GM21576 (cell line): ENCODE measurements at regions not wholly inside any gene's neighbourhood (a gene's known extent, or its start where the extent isn't known, plus 50 kb on each side); places are given as distances from the start of the nearest gene placed in this dataset.

ENCODE experiments used
- ATAC-seq: cut with Tn5 transposase; IDR thresholded peaks from one replicate; pipeline ENCODE4 v1.9.1; 2021; ENCODE audit warnings: mild to moderate bottlenecking, moderate library complexity; ENCODE audit not compliant: unreplicated experiment

DNA sequence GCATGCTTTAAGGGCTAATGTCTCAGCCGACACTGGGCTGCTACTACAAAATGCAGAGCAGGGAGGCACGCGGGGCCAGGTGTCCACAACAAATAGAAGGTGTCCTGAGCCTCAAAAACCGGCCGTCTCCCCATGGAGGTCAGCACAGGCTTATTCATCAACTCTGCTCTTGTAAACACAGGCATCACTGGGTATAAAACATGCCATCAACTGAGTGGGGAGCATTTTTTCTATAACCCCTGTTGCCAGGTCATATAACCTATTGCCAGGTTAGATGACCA is 271.6 kb downstream of the AUH start:
- ATAC-seq, result no peak

DNA sequence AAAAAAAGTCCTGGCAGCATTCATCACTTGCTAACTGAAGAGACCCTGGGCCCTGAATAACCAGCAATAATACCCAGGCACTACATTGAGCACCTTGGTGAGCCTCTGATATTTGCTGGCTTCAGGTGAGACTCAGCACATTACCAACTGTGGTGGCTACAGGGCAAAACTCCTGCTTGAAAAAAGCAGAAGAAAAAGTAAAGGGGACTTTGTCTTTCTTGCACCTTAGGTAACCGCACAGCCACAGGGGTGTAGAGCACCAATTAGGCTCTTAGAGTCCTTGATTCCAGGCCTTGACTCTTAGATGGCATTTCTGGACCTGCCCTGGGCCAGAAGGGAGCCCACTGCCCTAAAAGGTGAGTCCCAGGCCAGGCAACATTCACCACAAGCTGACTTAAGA is 269.5 kb downstream of the AUH start:
- ATAC-seq, result no peak

DNA sequence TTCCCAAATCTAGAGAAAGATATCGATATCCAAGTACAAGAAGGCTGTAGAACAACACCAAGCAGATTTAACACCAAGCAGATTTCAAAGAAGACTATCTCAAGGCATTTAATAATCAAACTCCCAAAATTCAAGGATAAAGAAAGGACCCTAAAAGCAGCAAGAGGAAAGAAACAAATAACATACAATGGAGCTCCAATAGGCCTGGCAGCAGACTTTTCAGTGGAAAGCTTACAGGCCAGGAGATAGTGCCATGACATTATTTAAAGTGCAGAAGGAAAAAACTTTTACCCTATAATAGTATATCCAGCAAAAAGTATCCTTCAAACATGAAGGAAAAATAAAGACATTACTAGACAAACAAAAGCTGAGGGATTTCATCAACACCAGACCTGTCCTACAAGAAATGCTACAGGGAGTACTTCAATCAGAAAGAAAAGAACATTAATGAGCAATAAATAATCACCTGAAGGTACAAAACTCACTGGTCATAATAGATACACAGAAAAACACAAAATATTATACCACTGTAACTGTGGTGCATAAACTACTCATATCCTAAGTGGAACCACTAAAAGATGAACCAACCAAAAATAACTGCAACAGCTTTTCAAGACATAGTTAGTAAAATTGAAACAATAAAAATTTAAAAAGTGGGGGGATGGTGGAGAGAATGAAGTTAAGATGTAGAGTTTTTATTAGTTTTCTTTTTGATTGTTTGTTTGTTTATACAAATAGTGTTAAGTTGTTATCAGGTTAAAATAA is 267.2 kb downstream of the AUH start:
- ATAC-seq, result no peak

DNA sequence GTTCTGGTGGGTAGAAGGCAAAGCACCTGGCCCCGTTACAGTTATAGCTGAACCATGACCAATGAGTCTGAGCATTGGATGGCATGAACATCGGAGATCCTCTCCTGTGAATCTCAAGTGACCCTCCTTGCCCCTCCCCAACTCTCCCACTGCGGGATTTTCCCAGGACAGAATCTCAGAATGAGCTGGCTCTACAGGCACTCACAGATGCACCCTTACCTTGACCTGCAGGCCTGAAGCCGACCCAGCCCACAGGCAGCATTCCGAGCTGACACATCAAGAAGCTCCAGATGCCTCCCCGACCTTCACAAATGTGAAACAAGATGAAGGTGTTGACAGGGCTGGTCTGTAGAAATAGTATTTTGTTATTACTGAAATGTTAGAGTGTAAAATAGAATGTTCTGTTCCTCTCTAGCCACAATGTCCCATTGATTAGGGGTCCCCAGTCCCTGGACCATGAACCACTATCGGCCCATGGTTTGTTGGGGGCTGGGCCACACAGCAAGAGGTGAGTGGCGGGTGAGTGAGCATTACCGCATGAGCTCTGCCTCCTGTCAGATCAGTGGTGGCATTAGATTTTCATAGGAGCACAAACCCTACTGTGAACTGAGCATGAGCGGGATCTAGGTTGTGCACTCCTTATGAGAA is 263.4 kb downstream of the AUH start:
- no peak for ATAC-seq

DNA sequence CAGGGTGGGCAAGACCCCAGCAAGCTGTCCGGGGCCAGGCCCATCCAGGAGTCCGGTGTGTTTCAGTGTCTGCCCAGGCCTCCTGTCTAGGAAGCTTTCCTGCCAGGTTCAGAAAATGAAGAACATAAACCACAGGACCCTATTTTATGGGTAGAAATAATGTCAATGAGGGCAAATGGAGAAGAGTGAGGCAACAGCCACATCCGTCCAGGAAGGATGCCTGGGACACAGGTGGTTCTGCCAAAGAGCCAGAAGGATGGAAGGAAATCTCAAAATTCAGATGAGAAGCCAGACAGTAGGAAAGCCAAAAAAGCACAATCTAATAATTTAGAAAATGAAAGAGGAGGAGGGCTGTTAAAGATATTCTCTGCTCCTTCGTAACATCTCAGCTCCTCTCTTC is 262.3 kb downstream of the AUH start:
- ATAC-seq, result no peak

DNA sequence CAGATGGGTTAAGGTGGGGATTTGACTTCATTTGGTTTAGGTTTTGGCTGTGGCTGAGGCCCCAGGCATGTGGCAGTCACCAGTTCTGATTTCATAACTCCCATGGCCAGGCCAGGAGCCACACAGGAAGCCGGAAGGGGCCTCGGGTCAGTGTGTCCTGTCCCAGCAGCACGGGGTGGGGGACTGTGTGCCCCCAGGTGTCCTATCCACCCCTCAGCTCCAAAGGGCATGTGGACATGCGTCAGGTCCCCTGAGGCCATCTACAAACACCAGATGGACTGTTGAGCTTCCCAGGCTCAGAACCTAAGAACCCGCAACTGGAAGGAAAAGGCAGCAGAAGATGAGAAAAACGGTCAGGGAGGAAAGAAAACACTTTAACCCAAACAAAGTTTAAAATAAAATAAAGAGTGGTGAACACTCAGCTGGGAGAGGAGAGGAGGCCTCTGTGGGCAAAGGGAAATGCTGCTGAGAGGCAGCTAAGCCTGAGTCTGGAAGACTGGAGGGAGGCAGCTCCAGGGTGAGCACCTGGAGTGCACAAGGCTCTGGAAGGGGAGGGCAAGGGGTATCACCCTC is 260.8 kb downstream of the AUH start:
- no peak for ATAC-seq

DNA sequence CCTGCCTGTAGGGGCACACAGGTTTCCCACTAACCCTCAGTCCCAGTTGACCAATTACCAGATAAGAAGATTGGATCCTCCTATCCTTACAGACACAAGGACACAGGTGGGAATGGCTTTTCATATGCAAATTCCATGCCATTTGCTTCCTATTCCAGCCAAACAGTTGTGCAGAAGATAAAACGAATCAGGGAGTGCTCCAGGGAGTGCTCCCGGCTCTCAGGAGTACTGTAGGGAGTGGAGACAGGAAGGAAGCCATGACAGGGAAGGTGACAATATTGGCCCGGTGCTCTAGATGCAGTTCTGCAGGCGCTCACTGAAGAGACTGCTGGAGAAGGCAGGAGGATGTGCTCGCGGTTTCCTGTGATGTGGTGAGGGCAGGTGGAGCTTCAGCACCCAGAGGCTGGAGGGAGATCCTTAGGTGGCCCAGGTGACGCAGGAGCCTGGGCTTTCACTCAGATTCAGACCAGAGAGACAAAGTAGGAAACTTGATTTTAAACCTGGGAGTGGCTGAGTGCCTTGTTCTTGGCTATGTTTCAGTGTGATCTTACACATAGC is 260.0 kb downstream of the AUH start:
- no peak for ATAC-seq

DNA sequence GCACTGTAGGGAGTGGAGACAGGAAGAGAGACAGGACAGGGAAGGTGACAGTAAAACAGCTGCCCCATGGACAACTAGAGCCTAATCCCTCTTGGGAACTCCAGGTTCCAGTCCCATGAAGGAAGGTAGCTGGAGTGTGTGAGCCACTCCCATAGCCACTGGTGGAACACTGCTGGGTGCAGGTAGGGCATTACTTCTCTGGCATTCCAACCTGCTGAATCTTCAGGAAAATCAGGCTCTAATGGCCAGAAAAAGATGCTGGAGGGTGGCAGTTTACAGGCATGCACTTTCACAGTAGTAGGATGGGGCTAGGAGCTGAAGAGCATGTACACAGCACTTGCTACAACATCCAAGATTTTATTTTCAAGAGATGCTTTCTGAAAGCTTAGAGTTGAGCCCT is 259.4 kb downstream of the AUH start:
- ATAC-seq, result no peak

DNA sequence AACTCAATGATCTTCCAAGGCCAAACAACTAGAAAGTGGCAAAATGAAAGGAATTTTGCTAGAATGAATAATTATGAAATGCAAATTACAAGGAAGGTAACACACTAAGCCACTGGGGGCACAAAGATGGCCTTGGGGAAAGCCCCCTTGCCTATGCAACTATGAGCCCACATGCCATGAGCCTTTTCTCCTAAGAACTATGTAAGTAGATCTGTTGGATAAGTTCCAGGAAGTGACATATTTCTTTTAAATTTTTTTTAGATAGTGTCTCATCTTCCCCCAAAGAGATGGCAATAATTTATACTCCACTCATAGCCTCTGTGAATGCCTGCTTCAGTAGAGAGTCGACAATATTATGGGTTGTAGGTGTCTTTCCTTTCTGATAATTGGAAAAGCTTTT is 257.8 kb downstream of the AUH start:
- ATAC-seq, result no peak

DNA sequence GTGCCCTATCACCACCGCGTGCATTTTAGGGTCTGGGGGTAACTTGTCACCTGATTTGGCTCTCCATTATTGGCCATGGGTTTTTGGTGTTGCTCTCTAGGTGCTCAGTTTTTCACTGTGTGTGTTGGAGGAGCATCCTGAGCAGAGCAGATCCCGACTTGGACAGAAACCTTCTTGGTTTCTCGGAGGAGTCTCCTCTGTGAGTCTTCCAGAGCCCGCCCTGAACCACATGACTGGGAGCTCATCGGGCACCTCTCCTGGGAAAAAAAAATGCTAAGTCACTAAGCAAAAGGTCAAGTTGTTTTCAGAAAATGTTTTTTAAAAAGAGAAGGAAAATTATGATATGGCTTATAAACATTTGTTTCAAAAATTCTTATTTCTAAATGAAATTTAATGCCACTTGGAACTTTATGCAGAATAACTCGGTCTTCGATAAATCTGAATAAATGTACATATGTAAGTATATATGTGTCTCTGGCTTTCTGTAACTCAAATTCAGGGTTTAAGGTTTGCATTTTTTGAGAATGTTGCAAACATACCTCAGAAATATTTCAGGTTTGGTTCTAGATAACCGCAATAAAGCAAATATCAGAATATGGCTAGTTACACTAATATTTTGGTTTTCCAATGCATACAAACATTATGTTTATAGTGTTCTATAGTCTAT is 255.2 kb downstream of the AUH start:
- ATAC-seq, result no peak

DNA sequence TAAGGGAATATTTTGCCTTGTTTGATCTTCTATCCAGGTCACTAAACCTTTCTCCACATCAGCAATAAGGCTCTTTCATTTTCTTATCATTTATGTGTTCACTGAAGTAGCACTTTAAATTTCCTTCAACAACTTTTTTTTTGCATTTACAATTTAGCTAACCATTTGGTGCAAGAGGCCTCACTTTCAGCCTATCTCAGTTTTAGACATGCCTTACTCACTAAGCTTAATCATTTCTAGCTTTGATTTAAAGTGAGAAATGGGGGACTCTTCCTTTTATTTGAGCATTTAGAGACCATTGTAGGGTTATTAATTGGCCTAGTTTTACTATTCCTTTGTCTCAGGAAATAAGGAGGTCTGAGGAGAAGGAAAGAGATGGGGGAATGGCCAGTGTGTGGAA is 250.5 kb downstream of the AUH start:
- ATAC-seq, result no peak

DNA sequence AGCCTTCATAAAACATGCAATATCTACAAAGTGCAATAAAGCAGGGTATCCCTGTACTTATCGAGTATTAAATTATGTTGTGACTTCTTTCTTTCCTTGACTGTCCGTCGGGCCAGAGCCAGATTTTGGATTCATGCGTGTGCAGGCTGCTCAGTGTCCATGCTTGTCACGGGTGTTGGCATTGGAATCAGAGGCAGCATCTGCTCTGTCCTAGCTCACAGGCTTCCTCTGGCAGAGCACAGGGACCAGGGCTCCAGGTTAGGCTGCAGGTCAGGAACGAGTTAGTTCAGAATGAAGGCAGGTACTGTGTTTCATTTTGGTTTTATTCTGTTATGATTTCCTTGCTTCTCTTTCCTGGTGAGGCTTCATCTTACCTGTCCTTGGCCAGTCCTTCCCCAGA is 249.8 kb downstream of the AUH start:
- ATAC-seq, result no peak

DNA sequence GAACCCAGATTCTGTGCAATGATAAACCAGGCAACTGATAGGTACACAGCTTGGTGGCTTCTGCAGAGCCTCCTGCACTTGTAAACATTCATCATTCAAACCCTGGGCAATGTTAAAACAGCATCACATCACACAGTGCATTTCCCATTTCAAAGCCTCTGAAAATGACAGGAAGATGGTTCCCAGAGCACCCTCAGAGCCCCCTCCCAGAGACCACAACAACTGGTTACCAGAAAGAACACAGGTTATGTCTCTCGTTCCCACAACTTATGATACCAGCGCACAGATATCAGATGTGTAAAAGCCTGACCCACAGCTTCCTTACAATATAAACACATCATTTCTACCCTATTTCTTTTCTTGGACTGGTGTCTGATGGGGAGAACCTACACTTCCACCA is 248.7 kb downstream of the AUH start:
- no peak for ATAC-seq

DNA sequence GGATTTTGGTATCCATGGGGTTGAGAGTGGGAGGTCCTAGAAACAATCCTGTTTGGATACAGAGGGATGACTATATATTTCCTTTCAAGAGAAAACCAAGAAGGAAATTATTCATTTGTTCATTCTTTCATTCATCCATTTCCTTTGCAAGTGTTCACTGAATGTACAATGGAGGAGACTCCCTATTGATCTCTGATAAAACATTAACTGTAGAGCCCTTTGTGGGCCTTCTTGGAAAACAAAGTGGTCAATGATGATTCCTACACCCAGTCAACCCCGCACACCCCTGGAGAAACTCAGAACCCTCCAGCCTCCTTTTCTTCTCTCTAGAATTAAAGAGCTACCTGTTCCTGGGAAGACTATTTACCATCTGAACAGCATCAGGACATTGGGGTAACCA is 247.3 kb downstream of the AUH start:
- no peak for ATAC-seq

DNA sequence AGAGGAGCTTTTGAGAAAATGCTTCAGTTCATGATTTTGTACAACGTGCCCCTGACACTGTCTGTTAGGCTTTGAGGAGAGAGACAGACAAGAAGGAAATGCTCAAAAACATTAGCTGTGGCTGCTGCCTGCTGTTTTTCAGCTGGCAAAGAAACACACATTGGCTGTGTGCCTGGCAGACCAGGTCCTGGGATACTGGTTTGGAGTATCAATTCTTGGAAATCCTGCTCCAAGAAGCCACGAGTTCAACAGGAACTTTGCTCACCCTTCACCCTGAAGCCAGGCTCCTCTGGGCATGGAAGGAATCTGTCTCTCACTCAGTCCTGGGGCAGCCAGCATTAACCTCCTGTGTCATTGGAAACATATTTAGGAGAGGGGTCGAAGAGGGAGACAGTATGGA is 245.5 kb downstream of the AUH start:
- ATAC-seq, result no peak

DNA sequence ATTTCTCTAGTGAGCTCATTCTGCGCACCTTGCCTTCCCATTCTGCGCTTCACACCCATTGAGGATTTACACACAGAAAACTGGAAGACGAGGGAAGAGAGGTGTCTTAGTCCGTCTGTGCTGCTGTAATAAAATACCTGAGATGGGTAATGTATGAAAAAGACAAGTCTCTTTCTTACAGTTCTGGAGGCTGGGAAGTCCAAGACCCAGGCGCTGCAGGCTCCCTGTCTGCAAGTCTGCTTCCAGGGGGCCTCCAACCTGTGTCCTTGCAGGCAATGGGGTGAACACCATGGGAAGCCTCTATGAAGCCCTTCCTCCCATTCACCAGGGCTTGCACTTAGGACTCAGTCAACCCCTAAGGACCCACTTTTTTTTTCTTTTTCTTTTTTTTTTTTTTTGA is 245.0 kb downstream of the AUH start:
- ATAC-seq, result no peak

DNA sequence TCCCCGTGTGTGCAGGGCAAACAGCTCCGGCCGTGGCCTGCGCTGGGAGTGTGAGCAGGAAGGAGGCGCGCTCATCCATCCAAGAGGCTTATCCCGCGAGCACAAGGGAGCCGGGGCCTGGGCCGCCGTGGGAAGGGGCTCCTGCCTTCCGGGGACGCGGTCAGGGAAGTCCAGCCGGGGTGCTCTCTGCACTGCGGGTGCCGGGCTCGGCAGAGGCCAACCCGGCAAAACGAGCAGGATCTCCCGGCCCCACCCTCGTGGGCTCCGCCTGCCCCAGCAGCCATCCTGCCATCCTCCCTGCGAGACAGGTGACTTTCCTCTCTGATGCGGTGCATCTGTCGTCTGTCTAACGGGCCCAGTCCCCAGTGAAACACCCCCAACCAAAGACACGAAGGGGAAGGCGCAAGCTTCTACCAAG is 244.2 kb downstream of the AUH start:
- ATAC-seq, result no peak

DNA sequence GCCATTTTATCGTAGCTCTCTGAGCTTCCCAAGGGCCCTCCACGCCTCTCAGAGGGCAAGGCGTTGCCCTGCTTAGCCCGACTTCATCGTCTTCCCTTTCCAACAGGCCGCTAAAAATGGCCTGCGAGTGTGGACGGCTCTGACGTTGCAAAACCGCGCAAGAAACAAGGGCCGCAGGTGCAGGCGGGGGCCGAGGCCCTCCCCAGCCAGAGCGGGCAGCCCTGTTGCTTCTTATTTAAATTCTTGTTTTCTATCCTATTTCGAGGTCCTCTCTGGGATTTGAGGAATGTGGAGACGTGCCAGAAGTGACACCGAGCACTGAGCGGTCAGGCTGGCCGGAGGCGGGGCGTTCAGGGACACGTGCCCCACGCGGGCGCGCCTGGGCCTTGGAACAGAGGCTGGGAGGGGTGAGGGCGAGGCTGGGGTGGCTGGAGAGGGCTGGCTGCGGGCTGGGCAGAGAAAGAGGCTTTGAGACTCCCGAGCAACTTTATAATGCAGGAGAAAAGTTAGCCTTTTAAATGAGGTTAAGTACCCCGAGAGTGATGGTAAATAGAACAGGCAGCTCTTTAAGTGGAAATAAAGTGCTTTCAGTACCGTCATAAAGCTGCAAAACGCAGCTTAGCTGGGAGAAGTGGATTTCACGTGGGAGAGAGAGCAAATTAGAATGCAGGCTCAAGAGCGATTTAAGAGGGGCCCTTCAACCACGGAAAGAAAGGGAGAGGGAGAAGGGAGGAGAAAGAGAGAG is 243.6 kb downstream of the AUH start:
- no peak for ATAC-seq

DNA sequence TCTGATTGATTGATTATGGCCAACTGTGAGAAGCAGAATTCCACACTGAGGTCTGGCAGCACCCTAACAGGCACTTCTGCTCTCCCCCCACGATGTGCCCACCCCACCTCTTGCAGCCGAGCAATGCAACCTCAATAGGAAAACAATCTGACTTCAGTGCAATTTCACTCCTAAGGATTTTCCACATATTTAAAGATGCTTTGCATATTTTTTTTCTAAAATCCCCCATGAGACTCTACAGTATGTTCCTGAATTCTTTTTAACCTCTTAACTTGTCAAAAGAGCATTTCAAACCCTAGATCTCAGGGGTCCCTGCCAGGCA is 243.1 kb downstream of the AUH start:
- ATAC-seq, result no peak

DNA sequence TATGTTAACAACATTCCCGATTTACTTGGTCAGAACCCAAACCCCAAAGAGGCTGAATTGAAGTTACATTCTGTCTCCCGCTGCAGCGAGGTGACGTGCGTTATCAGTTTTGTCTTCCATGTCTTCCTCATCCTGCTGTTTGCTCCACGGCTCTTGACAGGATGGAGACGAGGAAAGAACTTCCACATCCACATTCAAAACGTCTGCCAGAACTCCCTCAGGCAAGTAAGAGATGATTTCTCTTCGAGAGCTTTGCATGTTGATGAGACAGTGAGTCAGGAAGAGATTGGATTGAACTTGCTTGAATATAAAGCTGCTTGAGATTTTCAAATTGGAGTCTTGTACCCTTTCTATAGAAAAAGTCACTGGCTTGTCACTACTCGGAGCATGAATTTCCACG is 242.6 kb downstream of the AUH start:
- no peak for ATAC-seq

DNA sequence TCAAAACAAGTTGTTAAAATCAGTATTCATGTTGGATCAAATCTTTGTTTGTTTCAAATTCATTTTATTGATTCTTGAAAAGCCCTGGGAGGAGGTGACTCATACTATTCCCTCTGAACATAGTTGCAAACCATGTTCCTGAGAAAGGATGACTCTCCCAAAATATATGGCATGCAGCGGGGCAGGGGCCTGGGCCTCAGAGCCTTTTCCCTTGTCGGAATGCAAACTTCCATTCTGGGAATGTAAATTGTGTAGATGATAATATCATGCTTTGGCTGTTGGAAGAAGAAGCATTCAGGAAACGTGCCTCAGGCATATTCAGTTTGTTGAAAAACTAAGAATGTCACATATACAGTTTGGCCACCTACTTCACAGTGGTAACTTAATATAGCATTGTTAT is 242.0 kb downstream of the AUH start:
- ATAC-seq, result no peak
